ENCODE measurements at regions not wholly inside any gene's neighbourhood (a gene's known extent, or its start where the extent isn't known, plus 50 kb on each side); places are given as distances from the start of the nearest gene placed in this dataset.

DNA sequence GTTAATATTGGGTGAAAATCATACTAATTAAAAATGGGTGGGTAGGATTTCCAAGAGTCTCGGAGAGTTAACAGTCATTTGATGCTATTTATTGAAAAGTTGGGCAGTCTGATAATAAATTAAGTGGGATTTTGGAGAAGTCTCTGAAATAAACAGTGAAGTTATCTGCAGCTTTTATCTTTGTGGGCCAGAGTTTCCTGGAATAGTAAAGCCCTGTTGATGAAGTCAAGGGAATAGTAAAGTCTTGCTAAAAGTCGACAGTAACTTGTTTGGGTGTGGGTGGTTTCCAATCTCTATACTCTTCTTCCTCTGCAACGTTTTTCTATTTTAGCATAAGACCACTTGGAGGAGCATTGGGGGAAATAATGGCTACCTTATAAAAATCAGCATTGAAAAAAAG lies 493.6 kb downstream of the EPM2A start:
- TF ChIP-seq, protein P1, sequence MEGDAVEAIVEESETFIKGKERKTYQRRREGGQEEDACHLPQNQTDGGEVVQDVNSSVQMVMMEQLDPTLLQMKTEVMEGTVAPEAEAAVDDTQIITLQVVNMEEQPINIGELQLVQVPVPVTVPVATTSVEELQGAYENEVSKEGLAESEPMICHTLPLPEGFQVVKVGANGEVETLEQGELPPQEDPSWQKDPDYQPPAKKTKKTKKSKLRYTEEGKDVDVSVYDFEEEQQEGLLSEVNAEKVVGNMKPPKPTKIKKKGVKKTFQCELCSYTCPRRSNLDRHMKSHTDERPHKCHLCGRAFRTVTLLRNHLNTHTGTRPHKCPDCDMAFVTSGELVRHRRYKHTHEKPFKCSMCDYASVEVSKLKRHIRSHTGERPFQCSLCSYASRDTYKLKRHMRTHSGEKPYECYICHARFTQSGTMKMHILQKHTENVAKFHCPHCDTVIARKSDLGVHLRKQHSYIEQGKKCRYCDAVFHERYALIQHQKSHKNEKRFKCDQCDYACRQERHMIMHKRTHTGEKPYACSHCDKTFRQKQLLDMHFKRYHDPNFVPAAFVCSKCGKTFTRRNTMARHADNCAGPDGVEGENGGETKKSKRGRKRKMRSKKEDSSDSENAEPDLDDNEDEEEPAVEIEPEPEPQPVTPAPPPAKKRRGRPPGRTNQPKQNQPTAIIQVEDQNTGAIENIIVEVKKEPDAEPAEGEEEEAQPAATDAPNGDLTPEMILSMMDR (IDR thresholded peaks at IDR 0.05; ENCODE audit: low read depth, low read length, missing input control), result no peak
- TF ChIP-seq, protein P2, sequence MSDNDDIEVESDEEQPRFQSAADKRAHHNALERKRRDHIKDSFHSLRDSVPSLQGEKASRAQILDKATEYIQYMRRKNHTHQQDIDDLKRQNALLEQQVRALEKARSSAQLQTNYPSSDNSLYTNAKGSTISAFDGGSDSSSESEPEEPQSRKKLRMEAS (IDR thresholded peaks at IDR 0.05), result no peak
- TF ChIP-seq, protein P3, sequence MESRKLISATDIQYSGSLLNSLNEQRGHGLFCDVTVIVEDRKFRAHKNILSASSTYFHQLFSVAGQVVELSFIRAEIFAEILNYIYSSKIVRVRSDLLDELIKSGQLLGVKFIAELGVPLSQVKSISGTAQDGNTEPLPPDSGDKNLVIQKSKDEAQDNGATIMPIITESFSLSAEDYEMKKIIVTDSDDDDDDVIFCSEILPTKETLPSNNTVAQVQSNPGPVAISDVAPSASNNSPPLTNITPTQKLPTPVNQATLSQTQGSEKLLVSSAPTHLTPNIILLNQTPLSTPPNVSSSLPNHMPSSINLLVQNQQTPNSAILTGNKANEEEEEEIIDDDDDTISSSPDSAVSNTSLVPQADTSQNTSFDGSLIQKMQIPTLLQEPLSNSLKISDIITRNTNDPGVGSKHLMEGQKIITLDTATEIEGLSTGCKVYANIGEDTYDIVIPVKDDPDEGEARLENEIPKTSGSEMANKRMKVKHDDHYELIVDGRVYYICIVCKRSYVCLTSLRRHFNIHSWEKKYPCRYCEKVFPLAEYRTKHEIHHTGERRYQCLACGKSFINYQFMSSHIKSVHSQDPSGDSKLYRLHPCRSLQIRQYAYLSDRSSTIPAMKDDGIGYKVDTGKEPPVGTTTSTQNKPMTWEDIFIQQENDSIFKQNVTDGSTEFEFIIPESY (IDR thresholded peaks at IDR 0.05), result no peak
- TF ChIP-seq SP1 (IDR thresholded peaks at IDR 0.05), result no peak
- no peak for TF ChIP-seq EGR1 (IDR thresholded peaks at IDR 0.05; ENCODE audit: low read depth in 2 of 2)
- TF ChIP-seq, protein P4, sequence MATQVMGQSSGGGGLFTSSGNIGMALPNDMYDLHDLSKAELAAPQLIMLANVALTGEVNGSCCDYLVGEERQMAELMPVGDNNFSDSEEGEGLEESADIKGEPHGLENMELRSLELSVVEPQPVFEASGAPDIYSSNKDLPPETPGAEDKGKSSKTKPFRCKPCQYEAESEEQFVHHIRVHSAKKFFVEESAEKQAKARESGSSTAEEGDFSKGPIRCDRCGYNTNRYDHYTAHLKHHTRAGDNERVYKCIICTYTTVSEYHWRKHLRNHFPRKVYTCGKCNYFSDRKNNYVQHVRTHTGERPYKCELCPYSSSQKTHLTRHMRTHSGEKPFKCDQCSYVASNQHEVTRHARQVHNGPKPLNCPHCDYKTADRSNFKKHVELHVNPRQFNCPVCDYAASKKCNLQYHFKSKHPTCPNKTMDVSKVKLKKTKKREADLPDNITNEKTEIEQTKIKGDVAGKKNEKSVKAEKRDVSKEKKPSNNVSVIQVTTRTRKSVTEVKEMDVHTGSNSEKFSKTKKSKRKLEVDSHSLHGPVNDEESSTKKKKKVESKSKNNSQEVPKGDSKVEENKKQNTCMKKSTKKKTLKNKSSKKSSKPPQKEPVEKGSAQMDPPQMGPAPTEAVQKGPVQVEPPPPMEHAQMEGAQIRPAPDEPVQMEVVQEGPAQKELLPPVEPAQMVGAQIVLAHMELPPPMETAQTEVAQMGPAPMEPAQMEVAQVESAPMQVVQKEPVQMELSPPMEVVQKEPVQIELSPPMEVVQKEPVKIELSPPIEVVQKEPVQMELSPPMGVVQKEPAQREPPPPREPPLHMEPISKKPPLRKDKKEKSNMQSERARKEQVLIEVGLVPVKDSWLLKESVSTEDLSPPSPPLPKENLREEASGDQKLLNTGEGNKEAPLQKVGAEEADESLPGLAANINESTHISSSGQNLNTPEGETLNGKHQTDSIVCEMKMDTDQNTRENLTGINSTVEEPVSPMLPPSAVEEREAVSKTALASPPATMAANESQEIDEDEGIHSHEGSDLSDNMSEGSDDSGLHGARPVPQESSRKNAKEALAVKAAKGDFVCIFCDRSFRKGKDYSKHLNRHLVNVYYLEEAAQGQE (IDR thresholded peaks at IDR 0.05), result no peak
- no peak for TF ChIP-seq GABPA (IDR thresholded peaks at IDR 0.05 in 1 of 2, conservative IDR thresholded peaks at IDR 0.05 in 1 of 2)

Data from liver (tissue), 3 donors.